G401 (cell line): ENCODE measurements at regions not wholly inside any gene's neighbourhood (a gene's known extent, or its start where the extent isn't known, plus 50 kb on each side); places are given as distances from the start of the nearest gene placed in this dataset.

Experiments used
- DNase-seq: peaks from one replicate; pipeline ENCODE4 v3.0.0-alpha.2; 2015; ENCODE audit warnings: low spot score
- in situ Hi-C: cut with HindIII; loops from 2 replicates; pipeline ENCODE4 v1.10.0; 2016; ENCODE audit warnings: low sequenced_read_pairs, mixed read lengths

GRCh38 chr5:60520451-60521227, 179.3 kb downstream of the DEPDC1B start:
- in situ Hi-C loops, result no loop called here
- DNase-seq, result no peak

- in situ Hi-C loops, result no loop called here
- DNase-seq, result no peak
These were observed 180.6 kb downstream of the DEPDC1B start for GRCh38 chr5:60519372-60519771.

- in situ Hi-C loops, result no loop called here
- DNase-seq, result no peak
These were observed 182.1 kb downstream of the DEPDC1B start for GRCh38 chr5:60517850-60518249.

GRCh38 chr5:60517094-60517694, 182.8 kb downstream of the DEPDC1B start:
- DNase-seq, result no peak
- in situ Hi-C loops, result no loop called here

- no peak for DNase-seq
These were observed 183.3 kb downstream of the DEPDC1B start for GRCh38 chr5:60516688-60517087.

GRCh38 chr5:60514152-60514551, 185.8 kb downstream of the DEPDC1B start:
- in situ Hi-C loops, result no loop called here

More at GRCh38 chr5:60516688-60517087, 183.3 kb downstream of the DEPDC1B start:
- in situ Hi-C loops, result no loop called here

GRCh38 chr5:60512117-60512516, 187.8 kb downstream of the DEPDC1B start:
- no peak for DNase-seq
- in situ Hi-C loops, result no loop called here

More at GRCh38 chr5:60514152-60514551, 185.8 kb downstream of the DEPDC1B start:
- DNase-seq, result no peak

- in situ Hi-C loops, result no loop called here
These were observed 189.3 kb downstream of the DEPDC1B start for GRCh38 chr5:60510663-60511062.

GRCh38 chr5:60510049-60510448, 189.9 kb downstream of the DEPDC1B start:
- in situ Hi-C loops, result no loop called here
- no peak for DNase-seq

More at GRCh38 chr5:60510663-60511062, 189.3 kb downstream of the DEPDC1B start:
- DNase-seq, result no peak

GRCh38 chr5:60509519-60509918, 190.4 kb downstream of the DEPDC1B start:
- no peak for DNase-seq
- in situ Hi-C loops, result no loop called here

GRCh38 chr5:60507687-60508086, 192.3 kb downstream of the DEPDC1B start:
- DNase-seq, result no peak
- in situ Hi-C loops, result no loop called here

GRCh38 chr5:60505373-60506171, 194.4 kb downstream of the DEPDC1B start:
- in situ Hi-C loops, result no loop called here
- DNase-seq, result no peak

- DNase-seq, result no peak
- in situ Hi-C loops, result no loop called here
These were observed 195.6 kb downstream of the DEPDC1B start for GRCh38 chr5:60504342-60504741.

GRCh38 chr5:60503771-60504170, 196.2 kb downstream of the DEPDC1B start:
- no peak for DNase-seq
- in situ Hi-C loops, result no loop called here

GRCh38 chr5:60497706-60498500, 202.1 kb downstream of the DEPDC1B start:
- no peak for DNase-seq
- in situ Hi-C loops, result no loop called here

GRCh38 chr5:60495644-60496520, 204.1 kb downstream of the DEPDC1B start:
- in situ Hi-C loops, result no loop called here
- DNase-seq, result no peak

- no peak for DNase-seq
- in situ Hi-C loops, result no loop called here
These were observed 205.3 kb downstream of the DEPDC1B start for GRCh38 chr5:60494635-60495034.

GRCh38 chr5:60494144-60494543, 205.8 kb downstream of the DEPDC1B start:
- no peak for DNase-seq
- in situ Hi-C loops, result no loop called here
